ENCODE measurements at regions not wholly inside any gene's neighbourhood (a gene's known extent, or its start where the extent isn't known, plus 50 kb on each side); places are given as distances from the start of the nearest gene placed in this dataset.
"Not testable (repeated sequence)": the region's sequence is repeated elsewhere in the genome, so short reads cannot be mapped to it uniquely, and the experiment has no call there.

DNA sequence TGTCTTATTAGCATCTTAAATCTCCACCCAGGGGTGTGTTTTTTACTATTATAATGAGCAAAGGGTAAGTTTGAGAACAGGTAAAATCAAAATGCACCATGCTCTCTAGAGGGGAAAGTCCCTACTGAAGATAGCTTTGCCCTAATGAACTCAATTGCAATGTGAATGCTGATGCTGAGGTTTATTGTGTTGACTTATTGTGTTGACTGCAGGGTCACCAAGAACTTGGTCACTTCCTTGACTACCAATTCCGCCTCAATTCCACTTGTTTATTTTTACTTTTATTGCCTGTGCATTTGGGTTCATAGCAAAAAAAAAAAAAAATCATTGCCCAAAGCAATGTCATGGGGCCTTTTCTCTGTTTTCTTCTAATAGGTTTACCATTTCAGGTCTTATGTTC is 67.7 kb upstream of the SRD5A3 start:
- H3K4me3 ChIP-seq (ENCODE audit: low read depth, low read length), result no peak overlapping the region
- TF ChIP-seq, protein P1, sequence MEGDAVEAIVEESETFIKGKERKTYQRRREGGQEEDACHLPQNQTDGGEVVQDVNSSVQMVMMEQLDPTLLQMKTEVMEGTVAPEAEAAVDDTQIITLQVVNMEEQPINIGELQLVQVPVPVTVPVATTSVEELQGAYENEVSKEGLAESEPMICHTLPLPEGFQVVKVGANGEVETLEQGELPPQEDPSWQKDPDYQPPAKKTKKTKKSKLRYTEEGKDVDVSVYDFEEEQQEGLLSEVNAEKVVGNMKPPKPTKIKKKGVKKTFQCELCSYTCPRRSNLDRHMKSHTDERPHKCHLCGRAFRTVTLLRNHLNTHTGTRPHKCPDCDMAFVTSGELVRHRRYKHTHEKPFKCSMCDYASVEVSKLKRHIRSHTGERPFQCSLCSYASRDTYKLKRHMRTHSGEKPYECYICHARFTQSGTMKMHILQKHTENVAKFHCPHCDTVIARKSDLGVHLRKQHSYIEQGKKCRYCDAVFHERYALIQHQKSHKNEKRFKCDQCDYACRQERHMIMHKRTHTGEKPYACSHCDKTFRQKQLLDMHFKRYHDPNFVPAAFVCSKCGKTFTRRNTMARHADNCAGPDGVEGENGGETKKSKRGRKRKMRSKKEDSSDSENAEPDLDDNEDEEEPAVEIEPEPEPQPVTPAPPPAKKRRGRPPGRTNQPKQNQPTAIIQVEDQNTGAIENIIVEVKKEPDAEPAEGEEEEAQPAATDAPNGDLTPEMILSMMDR (IDR thresholded peaks at IDR 0.05; ENCODE audit: borderline replicate concordance, insufficient read depth, low read depth, low read length), result no peak

DNA sequence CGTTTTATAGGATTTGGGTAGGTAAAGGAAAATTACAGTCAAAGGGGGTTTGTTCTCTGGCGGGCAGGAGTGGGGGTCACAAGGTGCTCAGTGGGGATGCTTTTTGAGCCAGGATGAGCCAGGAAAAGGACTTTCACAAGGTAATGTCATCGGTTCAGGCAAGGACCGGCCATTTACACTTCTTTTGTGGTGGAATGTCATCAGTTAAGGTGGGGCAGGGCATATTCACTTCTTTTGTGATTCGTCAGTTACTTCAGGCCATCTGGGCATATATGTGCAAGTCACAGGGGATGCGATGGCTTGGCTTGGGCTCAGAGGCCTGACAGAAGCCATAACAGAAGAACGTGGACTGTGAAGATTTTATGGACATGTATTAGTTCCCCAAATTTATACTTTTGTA is 65.6 kb upstream of the SRD5A3 start:
- H3K4me3 ChIP-seq (ENCODE audit: low read depth, low read length), result not testable (repeated sequence)

DNA sequence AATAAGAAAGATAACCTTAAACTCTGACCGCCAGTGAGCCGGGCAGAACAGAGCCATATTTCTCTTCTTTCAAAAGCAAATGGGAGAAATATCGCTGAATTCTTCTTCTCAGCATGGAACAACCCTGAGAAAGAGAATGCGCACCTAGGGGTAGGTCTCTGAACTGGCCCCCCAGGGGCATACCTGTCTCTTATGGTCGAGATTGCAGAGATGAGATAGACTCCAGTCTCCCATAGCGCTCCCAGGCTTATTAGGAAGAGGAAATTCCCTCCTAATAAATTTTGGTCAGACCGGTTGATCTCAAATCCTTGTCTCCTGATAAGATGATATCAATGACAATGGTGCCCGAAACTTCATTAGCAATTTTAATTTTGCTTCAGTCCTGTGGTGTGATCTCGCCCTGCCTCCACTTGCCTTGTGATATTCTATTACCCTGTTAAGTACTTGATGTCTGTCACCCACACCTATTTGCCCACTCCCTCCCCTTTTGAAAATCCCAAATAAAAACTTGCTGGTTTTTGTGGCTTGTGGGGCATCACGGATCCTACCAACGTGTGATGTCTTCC is 64.8 kb upstream of the SRD5A3 start:
- not testable (repeated sequence) for H3K4me3 ChIP-seq (ENCODE audit: low read depth, low read length)

DNA sequence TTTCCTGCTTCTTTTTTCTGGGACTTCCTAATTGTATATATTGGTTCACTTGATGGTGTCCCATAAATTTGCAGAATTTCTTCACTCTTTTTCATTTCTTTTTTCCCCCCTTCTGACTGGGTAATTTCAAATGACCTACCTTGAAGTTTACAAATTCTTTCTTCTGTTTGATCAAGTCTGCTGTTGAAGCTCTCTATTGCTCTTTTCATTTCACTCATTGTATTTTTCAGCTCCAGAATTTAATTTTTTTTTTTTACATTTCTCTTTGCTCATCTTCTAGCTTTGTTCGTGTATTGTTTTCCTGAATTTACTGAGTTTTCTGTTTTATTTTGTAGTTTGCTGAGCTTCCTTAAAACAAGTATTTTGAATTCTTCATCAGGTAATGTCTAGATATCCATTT is 61.7 kb upstream of the SRD5A3 start:
- TF ChIP-seq, protein P1 (IDR thresholded peaks at IDR 0.05; ENCODE audit: borderline replicate concordance, insufficient read depth, low read depth, low read length), result no peak
- no peak overlapping the region for H3K4me3 ChIP-seq (ENCODE audit: low read depth, low read length)

DNA sequence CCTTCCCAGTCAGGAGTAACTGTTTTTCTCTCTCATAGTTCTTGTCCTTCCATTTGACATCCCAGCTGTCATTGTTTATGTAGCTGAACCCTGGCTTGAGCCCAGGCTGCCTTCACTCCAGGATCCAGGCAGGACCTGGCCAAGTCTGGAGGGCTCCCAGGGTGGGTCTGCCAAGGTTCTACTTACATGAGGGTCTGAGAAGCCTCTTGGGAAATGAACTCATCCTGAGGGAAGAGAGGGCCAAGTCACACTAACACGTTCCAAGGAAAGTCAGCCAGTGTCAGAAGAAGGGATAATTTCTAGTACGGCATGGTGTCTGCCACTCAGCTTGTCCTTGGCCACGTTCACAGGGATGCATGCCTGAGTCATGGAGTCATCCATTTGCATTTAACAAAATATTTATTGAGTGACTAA is 54.8 kb upstream of the SRD5A3 start:
- TF ChIP-seq, protein P1 (IDR thresholded peaks at IDR 0.05; ENCODE audit: borderline replicate concordance, insufficient read depth, low read depth, low read length), result no peak
- H3K4me3 ChIP-seq (ENCODE audit: low read depth, low read length), result no peak overlapping the region

DNA sequence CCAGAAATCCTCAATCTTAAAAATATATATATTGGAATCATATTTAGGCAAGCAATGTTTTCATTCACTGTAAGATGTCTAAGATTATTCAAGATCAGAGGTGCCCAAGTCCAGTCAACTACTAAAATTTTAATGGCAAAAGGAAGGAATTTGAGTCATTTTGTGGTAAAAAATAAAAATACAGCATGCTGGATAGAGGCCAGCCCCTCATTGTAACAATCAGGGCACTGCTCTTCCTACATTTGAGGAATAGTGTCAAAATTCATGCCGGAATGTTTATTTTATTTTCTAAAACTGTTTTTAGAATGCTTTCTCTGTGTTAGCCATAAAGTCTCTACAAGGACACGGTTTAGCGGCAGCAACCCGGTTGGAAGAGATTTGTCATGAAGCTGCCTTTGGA is 49.9 kb upstream of the SRD5A3 start:
- no peak overlapping the region for H3K4me3 ChIP-seq (ENCODE audit: low read depth, low read length)
- TF ChIP-seq, protein P1 (IDR thresholded peaks at IDR 0.05; ENCODE audit: borderline replicate concordance, insufficient read depth, low read depth, low read length), result no peak
